Mesodermal cell (in vitro differentiated cells): ENCODE measurements at regions not wholly inside any gene's neighbourhood (a gene's known extent, or its start where the extent isn't known, plus 50 kb on each side); places are given as distances from the start of the nearest gene placed in this dataset.

Experiments
- H3K27ac ChIP-seq: 2 replicates; pipeline ENCODE4 v1.7.0; 2013; ENCODE audit warnings: mild to moderate bottlenecking, low read depth, low read length, moderate library complexity; ENCODE audit not compliant: severe bottlenecking
- H3K36me3 ChIP-seq: 2 replicates; pipeline ENCODE4 v1.7.1; 2013; ENCODE audit warnings: mild to moderate bottlenecking, low read length, moderate library complexity; ENCODE audit not compliant: control insufficient read depth, insufficient read depth
- H3K4me1 ChIP-seq: one replicate; pipeline ENCODE4 v1.7.1; 2013; ENCODE audit warnings: mild to moderate bottlenecking, low read length; ENCODE audit not compliant: insufficient read depth, control insufficient read depth, poor library complexity, severe bottlenecking
- H3K4me3 ChIP-seq: 2 replicates; pipeline ENCODE4 v1.7.0; 2013; ENCODE audit warnings: low read length, control low read depth, mild to moderate bottlenecking; ENCODE audit not compliant: insufficient read depth, poor library complexity, severe bottlenecking; ENCODE audit errors: extremely low read depth
- H3K9me3 ChIP-seq: 2 replicates; pipeline ENCODE4 v1.7.1; 2013; ENCODE audit warnings: mild to moderate bottlenecking, low read length, moderate library complexity; ENCODE audit not compliant: control insufficient read depth
- WGBS, 2 experiments: methylation state at CpG; one replicate each; pipeline ENCODE4 v1.1.5; 2013; ENCODE audit warnings: missing lambda C conversion rate in 2 of 2; ENCODE audit not compliant: insufficient coverage in 2 of 2; 5-methylcytosine and 5-hydroxymethylcytosine counted together

DNA sequence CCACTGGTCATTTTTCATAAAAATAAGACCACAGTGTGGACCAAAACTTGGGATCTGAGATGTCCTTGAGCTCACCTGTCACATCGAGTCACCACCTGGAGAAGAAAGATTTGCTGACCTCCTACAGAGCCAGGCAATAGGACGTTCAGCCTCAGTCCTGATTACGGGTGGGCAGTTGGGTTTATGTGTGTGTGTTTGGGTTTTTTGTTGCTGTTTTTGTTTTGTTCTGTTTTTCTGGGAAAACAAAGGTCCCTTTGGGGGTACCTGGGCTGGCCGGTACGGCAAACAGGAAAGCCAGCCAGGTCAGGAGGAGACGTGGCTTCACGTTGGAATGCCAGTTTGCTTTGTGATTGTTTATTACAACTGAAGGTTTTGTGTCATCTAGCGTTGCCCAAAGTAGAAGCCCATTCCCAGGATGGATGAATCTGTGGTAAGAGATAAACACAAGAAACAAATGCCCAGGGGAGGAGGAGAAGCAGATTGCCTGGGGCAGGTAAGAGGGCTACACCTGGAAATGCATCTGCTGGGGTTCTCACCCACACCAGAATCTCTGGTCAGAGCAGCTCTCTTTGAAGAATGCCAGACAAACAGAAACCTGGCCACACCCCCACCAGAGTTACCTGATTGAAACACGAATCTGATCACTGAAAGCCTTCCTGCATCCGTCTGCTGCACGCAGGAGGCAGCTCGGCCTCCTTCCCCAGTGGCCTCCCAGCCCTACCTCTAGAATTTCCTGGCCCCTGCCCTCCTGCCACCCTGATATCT lies 100.1 kb upstream of the DIO3 start:
- Histone ChIP-seq H3K4me3 (no peak overlapping the region), H3K27ac (no peak overlapping the region), H3K36me3 (no peaks in the 10 kb centered on the region), H3K9me3 (no peaks in the 10 kb centered on the region), H3K4me1 (peaks cover 7% of the 10 kb centered on the region)
- 86 to 87% methylated on average over 9 to 11 of the region's 12 CpGs for WGBS, 2 experiments

DNA sequence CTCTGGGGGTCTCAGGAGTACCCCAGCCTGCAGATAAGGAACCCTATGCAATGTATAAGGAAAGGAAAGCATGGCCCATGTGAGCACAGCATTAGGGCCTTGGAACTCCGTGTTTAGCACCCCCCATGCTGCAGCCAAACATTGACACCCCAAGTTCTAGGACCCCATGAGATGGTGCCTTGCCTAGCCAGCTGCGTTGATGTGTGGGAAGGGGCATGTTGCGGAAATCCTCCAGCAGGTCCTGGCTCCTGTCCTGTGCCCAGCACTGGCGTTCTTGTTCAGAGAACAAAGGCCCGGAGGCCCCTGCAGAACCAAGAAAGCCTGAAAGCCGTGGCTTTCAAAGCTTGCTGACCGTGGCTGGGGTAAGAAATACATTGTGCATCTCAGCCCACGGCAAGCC lies 99.4 kb upstream of the DIO3 start:
- Histone ChIP-seq H3K36me3 (no peaks in the 10 kb centered on the region), H3K9me3 (no peaks in the 10 kb centered on the region), H3K4me3 (no peak overlapping the region), H3K27ac (no peak overlapping the region), H3K4me1 (peaks cover 3% of the 10 kb centered on the region)
- WGBS, 2 experiments = 99 to 100% methylated on average over 5 to 6 of the region's 8 CpGs

- H3K4me3 ChIP-seq = no peak overlapping the region
- no peak overlapping the region for H3K27ac ChIP-seq
- peaks cover 3% of the 10 kb centered on the region for H3K4me1 ChIP-seq
- no peaks in the 10 kb centered on the region for H3K9me3 ChIP-seq
- no peaks in the 10 kb centered on the region for H3K36me3 ChIP-seq
- whole genome bisulfite sequencing, 2 experiments = 92% methylated on average over 14 to 15 of the region's 15 CpGs
These were observed 98.3 kb upstream of the DIO3 start for GRCh38 chr14:101462726-101463565.

DNA sequence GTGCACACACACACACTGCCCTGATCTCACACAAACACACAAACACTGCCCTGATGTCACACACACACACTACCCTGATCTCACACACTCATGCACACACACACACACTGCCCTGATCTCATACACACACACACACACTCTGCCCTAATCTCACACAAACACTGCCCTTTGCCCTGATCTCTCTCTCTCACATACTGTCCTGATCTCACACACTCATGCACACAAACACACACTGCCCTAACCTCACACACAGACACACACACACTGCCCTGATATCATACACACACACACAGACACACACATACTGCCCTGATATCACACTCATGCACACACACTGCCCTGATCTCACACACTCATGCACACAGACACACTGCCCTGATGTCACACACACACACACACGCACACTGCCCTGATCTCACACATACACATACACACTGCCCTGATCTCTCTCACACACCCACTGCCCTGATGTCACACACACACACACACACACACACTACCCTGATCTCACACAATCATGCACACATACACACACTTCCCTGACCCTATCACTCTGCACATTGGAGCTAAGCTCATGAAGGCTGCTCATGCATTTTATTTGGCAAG lies 97.6 kb upstream of the DIO3 start:
- Histone ChIP-seq H3K9me3 (no peaks in the 10 kb centered on the region), H3K36me3 (no peaks in the 10 kb centered on the region), H3K4me1 (peaks cover 3% of the 10 kb centered on the region), H3K4me3 (no peak overlapping the region), H3K27ac (no peak overlapping the region)
- 85 to 88% methylated on average over 1 of the region's 1 CpG for WGBS, 2 experiments

DNA sequence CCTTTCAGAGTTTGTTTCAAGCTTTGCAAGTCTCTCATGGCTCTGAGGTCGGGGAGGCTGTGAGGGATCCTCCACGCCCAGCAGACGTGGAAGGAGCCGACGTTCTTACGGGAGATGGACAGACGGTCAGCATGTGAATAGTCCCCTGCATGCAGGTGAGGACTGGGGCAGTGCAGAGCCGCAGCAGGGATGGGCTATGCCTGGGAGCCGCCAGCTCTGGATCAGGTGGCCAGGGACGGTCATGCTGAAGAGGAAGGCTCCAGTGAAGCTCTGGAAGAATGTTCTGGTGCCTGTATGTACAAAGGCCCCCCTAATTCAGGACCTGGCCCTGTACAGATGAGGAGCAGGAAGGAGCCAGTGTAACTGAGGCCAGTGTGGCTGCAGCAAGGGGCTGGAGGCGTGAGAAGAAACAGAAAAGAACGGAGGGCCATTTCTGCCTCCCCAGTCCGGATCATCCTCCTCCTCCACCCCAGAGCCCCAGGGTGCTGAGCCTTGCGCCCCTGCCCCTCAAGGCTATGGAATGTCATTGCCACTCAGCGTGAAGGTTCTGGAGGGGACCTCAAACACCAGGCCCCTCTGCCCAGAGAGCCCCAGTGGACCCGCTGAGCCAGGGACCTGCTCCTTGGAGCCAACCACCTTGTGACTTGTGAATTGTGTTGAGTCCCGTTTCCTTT lies 96.8 kb upstream of the DIO3 start:
- Histone ChIP-seq H3K27ac (no peak overlapping the region), H3K36me3 (no peaks in the 10 kb centered on the region), H3K4me3 (no peak overlapping the region), H3K9me3 (no peaks in the 10 kb centered on the region), H3K4me1 (no peaks in the 10 kb centered on the region)
- WGBS, 2 experiments = 85 to 96% methylated on average over 16 of the region's 17 CpGs

GRCh38 chr14:101464984-101465794 lies 96.1 kb upstream of the DIO3 start:
- H3K4me3 ChIP-seq = no peak overlapping the region
- no peaks in the 10 kb centered on the region for H3K4me1 ChIP-seq
- WGBS, 2 experiments = 86 to 87% methylated on average over 10 to 12 of the region's 14 CpGs
- no peaks in the 10 kb centered on the region for H3K9me3 ChIP-seq
- no peak overlapping the region for H3K27ac ChIP-seq
- no peaks in the 10 kb centered on the region for H3K36me3 ChIP-seq

GRCh38 chr14:101465795-101466448 lies 95.4 kb upstream of the DIO3 start:
- no peak overlapping the region for H3K27ac ChIP-seq
- H3K4me1 ChIP-seq = no peaks in the 10 kb centered on the region
- 71 to 85% methylated on average over 5 to 8 of the region's 9 CpGs for WGBS, 2 experiments
- no peaks in the 10 kb centered on the region for H3K9me3 ChIP-seq
- no peaks in the 10 kb centered on the region for H3K36me3 ChIP-seq
- H3K4me3 ChIP-seq = no peak overlapping the region

DNA sequence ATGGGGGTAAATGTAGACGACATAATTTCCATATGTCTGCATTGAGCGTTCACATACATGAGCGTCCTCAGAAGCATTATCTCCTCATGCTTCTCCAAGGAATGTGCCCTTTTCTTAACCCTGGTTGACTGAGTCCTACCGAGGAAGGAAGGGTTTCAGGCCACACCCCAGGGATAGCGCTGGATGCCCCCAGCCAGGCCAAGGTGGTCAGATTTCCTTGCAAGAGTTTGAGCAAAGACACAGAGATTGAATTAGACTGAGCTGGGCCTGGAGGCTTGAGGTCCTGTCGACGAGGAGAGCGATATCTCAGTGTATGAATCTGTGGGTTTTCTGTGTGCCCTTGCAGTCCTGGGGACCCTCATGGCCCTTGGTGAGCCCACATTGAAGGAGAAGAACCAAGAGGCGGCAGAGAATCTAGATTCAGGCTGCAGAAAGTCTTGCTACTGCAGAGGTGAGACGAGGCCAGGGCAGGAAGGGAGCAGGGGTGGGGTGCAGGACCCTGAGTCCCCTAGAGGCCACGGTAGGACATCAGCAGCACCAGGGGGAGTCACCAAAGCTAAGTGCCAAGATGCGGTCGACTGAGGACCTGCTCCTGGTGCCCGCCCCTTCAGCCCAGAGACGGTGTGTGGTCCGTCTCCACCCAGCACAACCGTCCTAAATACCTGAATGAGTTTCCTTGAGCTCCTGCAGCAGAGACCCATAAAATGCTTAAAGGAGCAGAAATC lies 94.7 kb upstream of the DIO3 start:
- Histone ChIP-seq H3K4me1 (no peaks in the 10 kb centered on the region), H3K9me3 (no peaks in the 10 kb centered on the region), H3K4me3 (no peak overlapping the region), H3K27ac (no peak overlapping the region), H3K36me3 (no peaks in the 10 kb centered on the region)
- 83 to 88% methylated on average over 15 to 17 of the region's 17 CpGs for WGBS, 2 experiments

- Histone ChIP-seq H3K4me3 (no peak overlapping the region), H3K4me1 (no peaks in the 10 kb centered on the region), H3K9me3 (no peaks in the 10 kb centered on the region), H3K36me3 (no peaks in the 10 kb centered on the region), H3K27ac (no peak overlapping the region)
- 87 to 88% methylated on average over 11 of the region's 13 CpGs for WGBS, 2 experiments
These were observed 93.9 kb upstream of the DIO3 start for GRCh38 chr14:101467181-101467926.
